Activated naive CD4-positive, alpha-beta T cell treated with anti-CD3 and anti-CD28 coated beads, Interleukin-2, amount 50 U/mL, for 16 hours (primary cell): ENCODE measurements at regions not wholly inside any gene's neighbourhood (a gene's known extent, or its start where the extent isn't known, plus 50 kb on each side); places are given as distances from the start of the nearest gene placed in this dataset.

Experiments used
- DNase-seq: peaks from one replicate; pipeline ENCODE4 v3.0.0-alpha.2; 2020

GRCh38 chr15:45743426-45744235 is 108.8 kb downstream of the SQOR start:
- no peak for DNase-seq

GRCh38 chr15:45744236-45744589 is 109.4 kb downstream of the SQOR start:
- no peak for DNase-seq

GRCh38 chr15:45747426-45747825 is 112.6 kb downstream of the SQOR start:
- no peak for DNase-seq

- DNase-seq = no peak
Measured at GRCh38 chr15:45751629-45752028, 116.8 kb downstream of the SQOR start.

GRCh38 chr15:45759936-45760335 is 125.1 kb downstream of the SQOR start:
- no peak for DNase-seq

- DNase-seq = no peak
Measured at GRCh38 chr15:45762726-45763125, 127.9 kb downstream of the SQOR start.

- DNase-seq = no peak
Measured at GRCh38 chr15:45763170-45763869, 128.5 kb downstream of the SQOR start.

- no peak for DNase-seq
Measured at GRCh38 chr15:45773149-45773548, 138.3 kb downstream of the SQOR start.

- no peak for DNase-seq
Measured at GRCh38 chr15:45776772-45777171, 141.9 kb downstream of the SQOR start.

- no peak for DNase-seq
Measured at GRCh38 chr15:45777781-45778180, 143.0 kb downstream of the SQOR start.

- no peak for DNase-seq
Measured at GRCh38 chr15:45780352-45780751, 145.5 kb downstream of the SQOR start.

- DNase-seq = no peak
Measured at GRCh38 chr15:45784656-45785055, 149.8 kb downstream of the SQOR start.

- no peak for DNase-seq
Measured at GRCh38 chr15:45785897-45786296, 151.1 kb downstream of the SQOR start.

GRCh38 chr15:45790325-45790943 is 155.6 kb downstream of the SQOR start:
- no peak for DNase-seq

- no peak for DNase-seq
Measured at GRCh38 chr15:45794304-45794703, 159.5 kb downstream of the SQOR start.

GRCh38 chr15:45794712-45795439 is 160.0 kb downstream of the SQOR start:
- DNase-seq = no peak

- DNase-seq = no peak
Measured at GRCh38 chr15:45795440-45796069, 160.7 kb downstream of the SQOR start.

GRCh38 chr15:45796433-45796832 is 161.6 kb downstream of the SQOR start:
- DNase-seq = no peak

- no peak for DNase-seq
Measured at GRCh38 chr15:45799508-45799907, 164.7 kb downstream of the SQOR start.

GRCh38 chr15:45801543-45801942 is 166.7 kb downstream of the SQOR start:
- no peak for DNase-seq

GRCh38 chr15:45802140-45802539 is 167.3 kb downstream of the SQOR start:
- DNase-seq = no peak

- no peak for DNase-seq
Measured at GRCh38 chr15:45804028-45804427, 169.2 kb downstream of the SQOR start.

- no peak for DNase-seq
Measured at GRCh38 chr15:45810201-45810600, 175.4 kb downstream of the SQOR start.
